ENCODE measurements at regions not wholly inside any gene's neighbourhood (a gene's known extent, or its start where the extent isn't known, plus 50 kb on each side); places are given as distances from the start of the nearest gene placed in this dataset.

DNA sequence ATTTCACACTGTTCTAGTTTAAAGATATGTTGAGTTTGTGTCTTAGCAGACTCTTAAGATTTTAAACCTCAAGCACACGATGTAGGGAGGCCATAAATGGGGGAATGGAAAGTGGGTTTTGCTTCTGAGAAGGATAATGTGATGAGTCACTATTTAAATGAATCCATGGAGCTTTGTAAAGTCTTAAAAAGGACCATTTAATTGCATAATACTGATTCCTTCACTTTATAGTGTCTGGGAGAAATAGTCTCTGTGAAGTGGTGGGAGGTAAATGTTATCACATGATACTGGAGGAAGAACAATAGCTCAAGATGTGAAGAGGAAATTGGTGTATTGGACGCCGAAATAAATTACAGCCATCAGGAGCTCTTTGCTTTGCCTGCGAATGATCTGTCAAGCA, 84.0 kb upstream of the MYO3A start:
- TF ChIP-seq, protein P1, sequence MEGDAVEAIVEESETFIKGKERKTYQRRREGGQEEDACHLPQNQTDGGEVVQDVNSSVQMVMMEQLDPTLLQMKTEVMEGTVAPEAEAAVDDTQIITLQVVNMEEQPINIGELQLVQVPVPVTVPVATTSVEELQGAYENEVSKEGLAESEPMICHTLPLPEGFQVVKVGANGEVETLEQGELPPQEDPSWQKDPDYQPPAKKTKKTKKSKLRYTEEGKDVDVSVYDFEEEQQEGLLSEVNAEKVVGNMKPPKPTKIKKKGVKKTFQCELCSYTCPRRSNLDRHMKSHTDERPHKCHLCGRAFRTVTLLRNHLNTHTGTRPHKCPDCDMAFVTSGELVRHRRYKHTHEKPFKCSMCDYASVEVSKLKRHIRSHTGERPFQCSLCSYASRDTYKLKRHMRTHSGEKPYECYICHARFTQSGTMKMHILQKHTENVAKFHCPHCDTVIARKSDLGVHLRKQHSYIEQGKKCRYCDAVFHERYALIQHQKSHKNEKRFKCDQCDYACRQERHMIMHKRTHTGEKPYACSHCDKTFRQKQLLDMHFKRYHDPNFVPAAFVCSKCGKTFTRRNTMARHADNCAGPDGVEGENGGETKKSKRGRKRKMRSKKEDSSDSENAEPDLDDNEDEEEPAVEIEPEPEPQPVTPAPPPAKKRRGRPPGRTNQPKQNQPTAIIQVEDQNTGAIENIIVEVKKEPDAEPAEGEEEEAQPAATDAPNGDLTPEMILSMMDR (IDR thresholded peaks at IDR 0.05; ENCODE audit: insufficient read depth, low read length, poor library complexity, severe bottlenecking), result no peak
- TF ChIP-seq EZH2phosphoT487 (conservative IDR thresholded peaks at IDR 0.05; ENCODE audit: low read length), result no peak

All from SU-DHL-6 (cell line).